ENCODE measurements at regions not wholly inside any gene's neighbourhood (a gene's known extent, or its start where the extent isn't known, plus 50 kb on each side); places are given as distances from the start of the nearest gene placed in this dataset.

GRCh38 chr6:156438350-156438923 lies 338.7 kb upstream of the ARID1B start:
- Histone ChIP-seq H2BK12ac (ENCODE audit: low read length in 2 of 2) (no peak overlapping the region), H4K91ac (ENCODE audit: low read length) (no peak overlapping the region), H2BK120ac (ENCODE audit: low read depth, low read length) (no peak overlapping the region), H3K27me3 (ENCODE audit: control insufficient read depth in 1 of 2, insufficient read depth in 1 of 2, low read length in 2 of 2) (peaks cover 0 to 4% of the 10 kb centered on the region in 2 experiments), H3K9ac (ENCODE audit: low read length) (no peak overlapping the region), H3K27ac (ENCODE audit: low read length, poor library complexity, severe bottlenecking) (no peak overlapping the region), H3K18ac (ENCODE audit: low read depth in 1 of 2, low read length in 2 of 2) (no peak overlapping the region), H2AFZ (ENCODE audit: low read depth, low read length) (no peak overlapping the region), H3K9me3 (ENCODE audit: control insufficient read depth, low read length) (no peaks in the 10 kb centered on the region), H2BK5ac (ENCODE audit: low read depth, low read length, poor library complexity, severe bottlenecking) (no peak overlapping the region), H3K4ac (ENCODE audit: low read depth in 1 of 2, low read length in 2 of 2) (no peak overlapping the region), H2BK15ac (ENCODE audit: low read depth, poor library complexity, severe bottlenecking) (no peak overlapping the region), H4K8ac (ENCODE audit: low read length) (no peak overlapping the region), H3K4me2 (ENCODE audit: low read length, poor library complexity, severe bottlenecking) (no peak overlapping the region), H3K4me3 (ENCODE audit: insufficient read depth in 1 of 2, low read depth in 1 of 2, low read length in 2 of 2) (no peak overlapping the region), H3K79me1 (replicated peaks; ENCODE audit: low read length, poor library complexity, severe bottlenecking) (no peaks in the 10 kb centered on the region), H3K36me3 (ENCODE audit: control insufficient read depth in 1 of 2, insufficient read depth in 2 of 2, low read depth in 1 of 2, low read length in 2 of 2) (no peaks in the 10 kb centered on the region), H3K4me1 (ENCODE audit: control insufficient read depth, insufficient read depth, low read depth, low read length) (no peaks in the 10 kb centered on the region), H2AK5ac (ENCODE audit: low read length, severe bottlenecking) (no peak overlapping the region), H3K14ac (ENCODE audit: low read length in 2 of 2) (no peak overlapping the region), H3K23ac (ENCODE audit: low read length in 2 of 2) (no peak overlapping the region)
- DNase-seq: no peak
- WGBS: 78% methylated on average over 8 of the region's 10 CpGs

- H3K27ac ChIP-seq (ENCODE audit: low read length, poor library complexity, severe bottlenecking): no peak overlapping the region
- H2AK5ac ChIP-seq (ENCODE audit: low read length, severe bottlenecking): no peak overlapping the region
- no peaks in the 10 kb centered on the region for H3K9me3 ChIP-seq (ENCODE audit: control insufficient read depth, low read length)
- no peak overlapping the region for H4K8ac ChIP-seq (ENCODE audit: low read length)
- H2BK12ac ChIP-seq (ENCODE audit: low read length in 2 of 2): no peak overlapping the region
- no peak overlapping the region for H4K91ac ChIP-seq (ENCODE audit: low read length)
- H3K4me2 ChIP-seq (ENCODE audit: low read length, poor library complexity, severe bottlenecking): peak overlapping the region; percentile 41
- no peak overlapping the region for H3K4ac ChIP-seq (ENCODE audit: low read depth in 1 of 2, low read length in 2 of 2)
- H3K4me3 ChIP-seq (ENCODE audit: insufficient read depth in 1 of 2, low read depth in 1 of 2, low read length in 2 of 2): peak overlapping the region in 1 of 2 experiments; percentile 42
- no peak overlapping the region for H2BK15ac ChIP-seq (ENCODE audit: low read depth, poor library complexity, severe bottlenecking)
- H2BK5ac ChIP-seq (ENCODE audit: low read depth, low read length, poor library complexity, severe bottlenecking): no peak overlapping the region
- H3K4me1 ChIP-seq (ENCODE audit: control insufficient read depth, insufficient read depth, low read depth, low read length): no peaks in the 10 kb centered on the region
- peaks cover 0 to 4% of the 10 kb centered on the region in 2 experiments for H3K27me3 ChIP-seq (ENCODE audit: control insufficient read depth in 1 of 2, insufficient read depth in 1 of 2, low read length in 2 of 2)
- H3K14ac ChIP-seq (ENCODE audit: low read length in 2 of 2): no peak overlapping the region
- no peak for DNase-seq
- H2BK120ac ChIP-seq (ENCODE audit: low read depth, low read length): no peak overlapping the region
- no peak overlapping the region for H3K9ac ChIP-seq (ENCODE audit: low read length)
- no peak overlapping the region for H3K18ac ChIP-seq (ENCODE audit: low read depth in 1 of 2, low read length in 2 of 2)
- H3K79me1 ChIP-seq (replicated peaks; ENCODE audit: low read length, poor library complexity, severe bottlenecking): no peaks in the 10 kb centered on the region
- H3K23ac ChIP-seq (ENCODE audit: low read length in 2 of 2): no peak overlapping the region
- H3K36me3 ChIP-seq (ENCODE audit: control insufficient read depth in 1 of 2, insufficient read depth in 2 of 2, low read depth in 1 of 2, low read length in 2 of 2): no peaks in the 10 kb centered on the region
- H2AFZ ChIP-seq (ENCODE audit: low read depth, low read length): no peak overlapping the region
- 81% methylated on average over 11 of the region's 11 CpGs for WGBS
These were observed 339.9 kb upstream of the ARID1B start for GRCh38 chr6:156437121-156437879.

- Histone ChIP-seq H3K36me3 (ENCODE audit: control insufficient read depth in 1 of 2, insufficient read depth in 2 of 2, low read depth in 1 of 2, low read length in 2 of 2) (no peaks in the 10 kb centered on the region), H2BK120ac (ENCODE audit: low read depth, low read length) (no peak overlapping the region), H3K18ac (ENCODE audit: low read depth in 1 of 2, low read length in 2 of 2) (no peak overlapping the region), H3K4ac (ENCODE audit: low read depth in 1 of 2, low read length in 2 of 2) (no peak overlapping the region), H3K4me2 (ENCODE audit: low read length, poor library complexity, severe bottlenecking) (no peak overlapping the region), H2BK5ac (ENCODE audit: low read depth, low read length, poor library complexity, severe bottlenecking) (no peak overlapping the region), H2BK12ac (ENCODE audit: low read length in 2 of 2) (no peak overlapping the region), H3K27me3 (ENCODE audit: control insufficient read depth in 1 of 2, insufficient read depth in 1 of 2, low read length in 2 of 2) (peaks cover 0 to 4% of the 10 kb centered on the region in 2 experiments), H3K4me1 (ENCODE audit: control insufficient read depth, insufficient read depth, low read depth, low read length) (no peaks in the 10 kb centered on the region), H2AK5ac (ENCODE audit: low read length, severe bottlenecking) (no peak overlapping the region), H4K8ac (ENCODE audit: low read length) (no peak overlapping the region), H3K79me1 (replicated peaks; ENCODE audit: low read length, poor library complexity, severe bottlenecking) (no peaks in the 10 kb centered on the region), H2BK15ac (ENCODE audit: low read depth, poor library complexity, severe bottlenecking) (no peak overlapping the region), H2AFZ (ENCODE audit: low read depth, low read length) (no peak overlapping the region), H3K9me3 (ENCODE audit: control insufficient read depth, low read length) (peaks cover 8% of the 10 kb centered on the region), H3K4me3 (ENCODE audit: insufficient read depth in 1 of 2, low read depth in 1 of 2, low read length in 2 of 2) (no peak overlapping the region), H4K91ac (ENCODE audit: low read length) (no peak overlapping the region), H3K23ac (ENCODE audit: low read length in 2 of 2) (no peak overlapping the region), H3K14ac (ENCODE audit: low read length in 2 of 2) (no peak overlapping the region), H3K9ac (ENCODE audit: low read length) (no peak overlapping the region), H3K27ac (ENCODE audit: low read length, poor library complexity, severe bottlenecking) (no peak overlapping the region)
- WGBS: 86% methylated on average over 1 of the region's 2 CpGs
- DNase-seq: no peak
These were observed 342.4 kb upstream of the ARID1B start for GRCh38 chr6:156434795-156435190.

- no peak overlapping the region for H2BK120ac ChIP-seq (ENCODE audit: low read depth, low read length)
- no peak overlapping the region for H3K23ac ChIP-seq (ENCODE audit: low read length in 2 of 2)
- H4K8ac ChIP-seq (ENCODE audit: low read length): no peak overlapping the region
- no peak overlapping the region for H2AFZ ChIP-seq (ENCODE audit: low read depth, low read length)
- H3K18ac ChIP-seq (ENCODE audit: low read depth in 1 of 2, low read length in 2 of 2): no peak overlapping the region
- H4K91ac ChIP-seq (ENCODE audit: low read length): no peak overlapping the region
- no peak overlapping the region for H3K4ac ChIP-seq (ENCODE audit: low read depth in 1 of 2, low read length in 2 of 2)
- no peak overlapping the region for H2AK5ac ChIP-seq (ENCODE audit: low read length, severe bottlenecking)
- H3K14ac ChIP-seq (ENCODE audit: low read length in 2 of 2): no peak overlapping the region
- H2BK12ac ChIP-seq (ENCODE audit: low read length in 2 of 2): no peak overlapping the region
- H2BK15ac ChIP-seq (ENCODE audit: low read depth, poor library complexity, severe bottlenecking): no peak overlapping the region
- H3K9me3 ChIP-seq (ENCODE audit: control insufficient read depth, low read length): peaks cover 8% of the 10 kb centered on the region
- H2BK5ac ChIP-seq (ENCODE audit: low read depth, low read length, poor library complexity, severe bottlenecking): no peak overlapping the region
- no peaks in the 10 kb centered on the region for H3K36me3 ChIP-seq (ENCODE audit: control insufficient read depth in 1 of 2, insufficient read depth in 2 of 2, low read depth in 1 of 2, low read length in 2 of 2)
- peaks cover 0 to 4% of the 10 kb centered on the region in 2 experiments for H3K27me3 ChIP-seq (ENCODE audit: control insufficient read depth in 1 of 2, insufficient read depth in 1 of 2, low read length in 2 of 2)
- no peak overlapping the region for H3K9ac ChIP-seq (ENCODE audit: low read length)
- WGBS: 83% methylated on average over 4 of the region's 5 CpGs
- H3K27ac ChIP-seq (ENCODE audit: low read length, poor library complexity, severe bottlenecking): no peak overlapping the region
- H3K4me1 ChIP-seq (ENCODE audit: control insufficient read depth, insufficient read depth, low read depth, low read length): no peaks in the 10 kb centered on the region
- no peaks in the 10 kb centered on the region for H3K79me1 ChIP-seq (replicated peaks; ENCODE audit: low read length, poor library complexity, severe bottlenecking)
- H3K4me2 ChIP-seq (ENCODE audit: low read length, poor library complexity, severe bottlenecking): no peak overlapping the region
- DNase-seq: no peak
- H3K4me3 ChIP-seq (ENCODE audit: insufficient read depth in 1 of 2, low read depth in 1 of 2, low read length in 2 of 2): no peak overlapping the region
These were observed 343.0 kb upstream of the ARID1B start for GRCh38 chr6:156434049-156434794.
